Spleen (tissue), 7 donors: ENCODE measurements at regions not wholly inside any gene's neighbourhood (a gene's known extent, or its start where the extent isn't known, plus 50 kb on each side); places are given as distances from the start of the nearest gene placed in this dataset.

ENCODE experiments used
- POLR2A ChIP-seq, 3 donors: fragments of 450-650 bp; IDR thresholded peaks; one replicate each; pipeline ENCODE4 v1.5.1; 2017; ENCODE audit warnings: antibody characterized with exemption in 3 of 3, mild to moderate bottlenecking in 1 of 3
- POLR2AphosphoS5 ChIP-seq, 3 donors: sonication (generic); formaldehyde crosslinking; IDR thresholded peaks; one replicate each; pipeline ENCODE4 v1.5.1; 2017; ENCODE audit warnings: antibody characterized with exemption in 3 of 3
- TF ChIP-seq, protein P1 (sequence below), 11 experiments: fragments of 200-600 bp in 7 of 11; fragments of 450-650 bp in 4 of 11; sonication (generic) in 4 of 11; IDR thresholded peaks in 8 of 11; conservative IDR thresholded peaks in 3 of 11; 1 replicate in 7 of 11; 2 replicates in 4 of 11; pipeline versions ENCODE4 v1.4.0 to v1.8.0; 2016 to 2021; ENCODE audit warnings: antibody characterized with exemption in 11 of 11, inconsistent platforms in 4 of 11, mild to moderate bottlenecking in 1 of 11
- donor health status: DM: no; HTN: no; CAD: no; lungs with moderate emphysema.
- donor health status: DM: no; HTN: no; CAD: no.
- donor health status: DM: no; HTN: no; CAD: no.

DNA sequence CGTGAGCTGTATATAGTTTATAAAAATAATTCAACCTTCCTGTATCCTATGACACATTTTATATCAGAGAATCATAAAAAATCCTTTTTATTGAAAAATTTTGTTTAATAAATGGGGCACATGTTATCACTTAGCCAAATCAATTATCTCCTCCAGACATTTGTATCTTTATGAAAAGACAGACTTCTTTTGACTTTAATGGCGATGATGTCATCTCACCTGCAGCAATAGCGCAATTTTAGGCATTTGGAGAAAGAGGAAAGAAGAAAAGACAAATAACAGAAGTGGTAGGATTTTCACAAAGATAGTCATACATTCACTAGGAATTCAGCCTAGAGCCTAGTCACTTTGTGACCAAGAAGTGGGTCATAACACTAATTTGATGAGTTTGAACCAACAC is 444.5 kb downstream of the PREX1 start:
- TF ChIP-seq, protein P1, sequence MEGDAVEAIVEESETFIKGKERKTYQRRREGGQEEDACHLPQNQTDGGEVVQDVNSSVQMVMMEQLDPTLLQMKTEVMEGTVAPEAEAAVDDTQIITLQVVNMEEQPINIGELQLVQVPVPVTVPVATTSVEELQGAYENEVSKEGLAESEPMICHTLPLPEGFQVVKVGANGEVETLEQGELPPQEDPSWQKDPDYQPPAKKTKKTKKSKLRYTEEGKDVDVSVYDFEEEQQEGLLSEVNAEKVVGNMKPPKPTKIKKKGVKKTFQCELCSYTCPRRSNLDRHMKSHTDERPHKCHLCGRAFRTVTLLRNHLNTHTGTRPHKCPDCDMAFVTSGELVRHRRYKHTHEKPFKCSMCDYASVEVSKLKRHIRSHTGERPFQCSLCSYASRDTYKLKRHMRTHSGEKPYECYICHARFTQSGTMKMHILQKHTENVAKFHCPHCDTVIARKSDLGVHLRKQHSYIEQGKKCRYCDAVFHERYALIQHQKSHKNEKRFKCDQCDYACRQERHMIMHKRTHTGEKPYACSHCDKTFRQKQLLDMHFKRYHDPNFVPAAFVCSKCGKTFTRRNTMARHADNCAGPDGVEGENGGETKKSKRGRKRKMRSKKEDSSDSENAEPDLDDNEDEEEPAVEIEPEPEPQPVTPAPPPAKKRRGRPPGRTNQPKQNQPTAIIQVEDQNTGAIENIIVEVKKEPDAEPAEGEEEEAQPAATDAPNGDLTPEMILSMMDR (IDR thresholded peaks at IDR 0.05 in 8 of 11, conservative IDR thresholded peaks at IDR 0.05 in 3 of 11) = no peak
- TF ChIP-seq POLR2A (IDR thresholded peaks at IDR 0.05) (no peak), POLR2AphosphoS5 (IDR thresholded peaks at IDR 0.05) (no peak)
